Urinary bladder (tissue), 3 donors: ENCODE measurements at regions not wholly inside any gene's neighbourhood (a gene's known extent, or its start where the extent isn't known, plus 50 kb on each side); places are given as distances from the start of the nearest gene placed in this dataset.
A peak's percentile ranks its signal among the peaks of the same experiment; 100 is the strongest.

Experiments
- DNase-seq: peaks from one replicate; pipeline ENCODE4 v3.0.0-alpha.2; 2015; ENCODE audit errors: extremely low spot score
- H3K27ac ChIP-seq: one replicate; pipeline ENCODE4 v1.5.1; 2013; ENCODE audit warnings: low read depth, mild to moderate bottlenecking, moderate library complexity
- H3K36me3 ChIP-seq: one replicate; pipeline ENCODE4 v1.6.1; 2013; ENCODE audit warnings: mild to moderate bottlenecking, moderate library complexity; ENCODE audit not compliant: insufficient read depth
- H3K4me1 ChIP-seq: one replicate; pipeline ENCODE4 v1.6.1; 2013; ENCODE audit warnings: mild to moderate bottlenecking, moderate library complexity; ENCODE audit not compliant: insufficient read depth
- H3K4me3 ChIP-seq: one replicate; pipeline ENCODE4 v1.5.1; 2013; ENCODE audit warnings: low read depth, low read length
- WGBS: extraction: QIAGEN DNeasy Blood & Tissue Kit; methylation state at CpG from one replicate; pipeline ENCODE4 v1.1.7; 2013; 5-methylcytosine and 5-hydroxymethylcytosine counted together
- donor health status: healthy with polysubstance abuse.
- donor health status: healthy.

DNA sequence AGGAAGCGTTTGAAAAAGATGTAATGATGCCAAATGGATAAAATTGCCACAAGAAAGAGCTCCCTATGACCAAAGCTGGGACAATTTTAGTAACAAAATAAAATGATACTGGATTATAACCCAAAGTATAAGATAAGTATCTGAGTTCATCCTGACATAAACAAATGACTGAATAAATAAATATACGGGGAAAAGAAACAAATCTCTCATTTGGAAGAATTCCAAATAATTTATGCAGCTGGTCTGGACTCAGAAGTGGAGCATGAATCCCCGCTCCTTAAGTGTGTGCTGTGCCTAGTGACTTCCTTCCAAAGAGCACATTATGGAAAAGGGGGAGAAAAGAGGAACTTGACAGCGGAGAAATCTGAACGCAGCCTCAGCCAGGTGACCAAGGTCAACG is 186.2 kb downstream of the RAMP3 start:
- Histone ChIP-seq H3K27ac (no peak overlapping the region), H3K36me3 (no peaks in the 10 kb centered on the region), H3K4me3 (no peak overlapping the region), H3K4me1 (no peaks in the 10 kb centered on the region)
- 21% methylated on average over 6 of the region's 6 CpGs for WGBS
- no peak for DNase-seq

- H3K27ac ChIP-seq, result no peak overlapping the region
- 42% methylated on average over 2 of the region's 2 CpGs for WGBS
- peak; percentile 11 for DNase-seq
- no peaks in the 10 kb centered on the region for H3K4me1 ChIP-seq
- H3K4me3 ChIP-seq, result no peak overlapping the region
- H3K36me3 ChIP-seq, result no peaks in the 10 kb centered on the region
Measured at GRCh38 chr7:45347804-45348203, 190.2 kb downstream of the RAMP3 start.

GRCh38 chr7:45349090-45349489 is 191.5 kb downstream of the RAMP3 start:
- no peak overlapping the region for H3K27ac ChIP-seq
- DNase-seq, result no peak
- no peaks in the 10 kb centered on the region for H3K4me1 ChIP-seq
- H3K4me3 ChIP-seq, result no peak overlapping the region
- no peaks in the 10 kb centered on the region for H3K36me3 ChIP-seq
- 90% methylated on average over 4 of the region's 4 CpGs for WGBS

DNA sequence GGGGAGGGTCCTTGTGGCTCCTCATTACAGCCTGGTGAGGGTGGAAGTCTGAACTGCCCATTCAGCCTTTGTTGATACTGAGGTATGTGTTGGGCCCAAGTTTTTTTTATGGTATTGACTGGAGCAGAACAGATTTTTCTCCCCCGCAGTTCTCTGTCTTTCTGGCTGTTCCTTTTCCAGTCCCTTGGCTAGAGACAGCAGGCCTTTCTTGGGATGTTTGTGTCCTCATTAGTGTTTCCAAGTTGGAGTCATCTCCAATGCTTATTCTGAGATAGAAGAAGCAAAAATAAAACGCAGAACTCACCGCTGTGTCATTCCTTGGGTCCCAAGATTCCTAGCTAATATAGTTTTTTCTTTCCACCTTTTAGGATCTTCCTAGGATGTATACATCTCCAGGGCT is 193.3 kb downstream of the RAMP3 start:
- no peaks in the 10 kb centered on the region for H3K36me3 ChIP-seq
- no peaks in the 10 kb centered on the region for H3K4me1 ChIP-seq
- no peak overlapping the region for H3K4me3 ChIP-seq
- 92% methylated on average over 3 of the region's 3 CpGs for WGBS
- H3K27ac ChIP-seq, result no peak overlapping the region
- DNase-seq, result no peak

- Histone ChIP-seq H3K27ac (no peak overlapping the region), H3K4me3 (no peak overlapping the region), H3K4me1 (no peaks in the 10 kb centered on the region), H3K36me3 (no peaks in the 10 kb centered on the region)
- no peak for DNase-seq
- 86% methylated on average over 3 of the region's 3 CpGs for WGBS
Measured at GRCh38 chr7:45358287-45358686, 200.7 kb downstream of the RAMP3 start.

DNA sequence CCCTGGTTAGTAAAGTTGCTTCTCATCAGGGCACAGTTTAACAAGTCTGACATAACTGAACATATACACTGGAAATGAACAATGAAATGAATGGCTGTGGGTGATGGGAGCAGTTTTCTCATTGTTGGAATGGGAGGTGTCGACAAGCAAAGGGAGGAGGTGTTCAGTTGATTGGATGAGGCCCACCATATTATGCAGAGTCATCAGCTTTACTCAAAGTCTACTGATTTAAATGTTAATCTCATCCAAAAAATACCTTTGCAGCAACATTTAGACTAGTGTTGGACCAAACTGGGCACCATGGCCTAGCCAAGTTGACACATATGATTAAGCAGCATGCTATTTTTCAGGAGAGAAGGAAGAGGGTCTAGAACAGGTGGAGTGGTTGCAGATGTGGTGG is 201.7 kb downstream of the RAMP3 start:
- Histone ChIP-seq H3K4me1 (no peaks in the 10 kb centered on the region), H3K36me3 (no peaks in the 10 kb centered on the region), H3K27ac (no peak overlapping the region), H3K4me3 (no peak overlapping the region)
- DNase-seq, result no peak
- 89% methylated on average over 1 of the region's 1 CpG for WGBS

GRCh38 chr7:45359776-45360175 is 202.2 kb downstream of the RAMP3 start:
- no peak overlapping the region for H3K4me3 ChIP-seq
- H3K27ac ChIP-seq, result no peak overlapping the region
- no peaks in the 10 kb centered on the region for H3K4me1 ChIP-seq
- WGBS, result 87% methylated on average over 4 of the region's 4 CpGs
- DNase-seq, result no peak
- H3K36me3 ChIP-seq, result no peaks in the 10 kb centered on the region

- H3K27ac ChIP-seq, result no peak overlapping the region
- DNase-seq, result no peak
- WGBS, result 24% methylated on average over 7 of the region's 7 CpGs
- no peaks in the 10 kb centered on the region for H3K4me1 ChIP-seq
- H3K4me3 ChIP-seq, result no peak overlapping the region
- no peaks in the 10 kb centered on the region for H3K36me3 ChIP-seq
Measured at GRCh38 chr7:45363669-45364068, 206.1 kb downstream of the RAMP3 start.

DNA sequence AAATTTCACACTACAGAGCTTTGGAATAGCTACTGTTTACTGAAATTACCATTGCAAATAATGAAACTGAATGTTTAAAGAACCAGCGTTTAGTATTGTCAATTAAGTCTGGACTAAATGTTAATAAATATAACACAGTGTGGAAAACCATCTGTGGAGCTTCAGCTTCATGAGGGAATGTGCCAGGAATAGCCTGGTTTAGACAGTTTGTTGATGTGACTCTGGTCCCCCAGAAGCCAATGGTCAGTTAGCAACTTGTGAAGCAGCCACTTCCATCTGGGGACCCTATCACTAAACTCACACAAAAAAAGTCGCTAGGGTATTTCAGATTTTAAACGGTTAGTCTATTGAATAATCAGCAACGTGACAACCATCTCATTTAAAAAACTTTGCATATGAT is 207.8 kb downstream of the RAMP3 start:
- WGBS, result 72% methylated on average over 4 of the region's 4 CpGs
- Histone ChIP-seq H3K36me3 (no peaks in the 10 kb centered on the region), H3K4me3 (no peak overlapping the region), H3K4me1 (no peaks in the 10 kb centered on the region), H3K27ac (no peak overlapping the region)
- DNase-seq, result no peak

DNA sequence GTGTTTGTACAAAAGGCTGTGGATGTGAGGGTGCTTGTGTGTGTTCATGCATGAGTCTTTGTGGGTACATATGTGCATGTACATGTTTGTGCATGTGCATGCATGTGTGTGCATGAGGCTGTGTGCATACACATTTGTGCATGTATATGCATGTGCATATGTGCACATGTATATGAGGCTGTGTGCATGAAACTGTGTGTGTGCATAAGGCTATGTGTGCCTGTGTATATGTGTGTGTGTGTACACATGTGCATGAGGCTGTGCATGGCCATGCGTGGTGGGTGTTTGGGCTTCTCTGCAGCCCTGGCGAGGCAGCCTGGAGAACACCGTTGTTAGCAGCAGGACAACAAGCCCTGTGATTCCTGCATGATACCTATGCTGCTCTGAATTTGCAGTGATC is 207.7 kb upstream of the ADCY1 start:
- DNase-seq, result no peak
- WGBS, result 75% methylated on average over 3 of the region's 3 CpGs
- no peaks in the 10 kb centered on the region for H3K4me1 ChIP-seq
- H3K36me3 ChIP-seq, result no peaks in the 10 kb centered on the region
- no peak overlapping the region for H3K4me3 ChIP-seq
- H3K27ac ChIP-seq, result no peak overlapping the region

GRCh38 chr7:45367026-45367425 is 207.1 kb upstream of the ADCY1 start:
- 64% methylated on average over 5 of the region's 5 CpGs for WGBS
- DNase-seq, result no peak

GRCh38 chr7:45368129-45368807 is 205.9 kb upstream of the ADCY1 start:
- Histone ChIP-seq H3K4me1 (no peaks in the 10 kb centered on the region), H3K36me3 (no peaks in the 10 kb centered on the region), H3K4me3 (no peak overlapping the region), H3K27ac (no peak overlapping the region)
- DNase-seq, result no peak

More at GRCh38 chr7:45367026-45367425, 207.1 kb upstream of the ADCY1 start:
- Histone ChIP-seq H3K4me3 (no peak overlapping the region), H3K27ac (no peak overlapping the region), H3K4me1 (no peaks in the 10 kb centered on the region), H3K36me3 (no peaks in the 10 kb centered on the region)

- 85% methylated on average over 4 of the region's 4 CpGs for WGBS
- Histone ChIP-seq H3K27ac (no peak overlapping the region), H3K4me1 (no peaks in the 10 kb centered on the region), H3K4me3 (no peak overlapping the region), H3K36me3 (no peaks in the 10 kb centered on the region)
- no peak for DNase-seq
Measured at GRCh38 chr7:45384499-45384898, 189.7 kb upstream of the ADCY1 start.

DNA sequence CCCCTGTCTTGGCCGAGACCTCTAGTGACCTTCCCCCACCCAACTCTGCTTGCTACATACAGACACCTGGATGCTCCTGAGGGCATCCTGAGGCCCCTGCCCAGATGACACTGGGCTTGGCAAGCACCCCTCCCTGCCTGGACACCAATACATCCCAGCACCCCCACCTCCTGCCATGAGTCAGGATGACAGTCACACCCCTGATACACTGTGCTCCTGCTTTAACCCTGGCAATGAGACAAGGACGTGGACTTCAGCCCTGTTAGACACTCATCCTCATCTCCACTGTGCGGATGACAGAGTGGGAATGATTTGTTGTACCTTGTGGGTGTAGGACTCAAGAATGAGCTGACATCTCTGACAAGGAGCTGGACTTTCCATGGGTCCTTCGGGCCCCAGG is 186.3 kb upstream of the ADCY1 start:
- no peak for DNase-seq
- WGBS, result 75% methylated on average over 4 of the region's 4 CpGs
- Histone ChIP-seq H3K27ac (no peak overlapping the region), H3K4me1 (no peaks in the 10 kb centered on the region), H3K36me3 (no peaks in the 10 kb centered on the region), H3K4me3 (no peak overlapping the region)
